GM12865 (cell line): ENCODE measurements at regions not wholly inside any gene's neighbourhood (a gene's known extent, or its start where the extent isn't known, plus 50 kb on each side); places are given as distances from the start of the nearest gene placed in this dataset.
"Not testable (repeated sequence)": the region's sequence is repeated elsewhere in the genome, so short reads cannot be mapped to it uniquely, and the experiment has no call there.

Experiments
- DNase-seq: peaks from one replicate; pipeline ENCODE4 v3.0.0; 2010; ENCODE audit warnings: low read depth
- H3K4me3 ChIP-seq: 2 replicates; pipeline ENCODE4 v1.5.1; 2011; ENCODE audit warnings: mild to moderate bottlenecking, low read depth, low read length, control low read depth
- TF ChIP-seq, protein P1 (sequence below): IDR thresholded peaks from 2 replicates; pipeline ENCODE4 v1.5.1; 2011; ENCODE audit warnings: low read length, control low read depth, low read depth, inconsistent platforms; ENCODE audit not compliant: insufficient read depth; ENCODE audit errors: missing control alignments

GRCh38 chr17:22303865-22304264 lies 611.5 kb downstream of the KCNJ18 start:
- TF ChIP-seq, protein P1, sequence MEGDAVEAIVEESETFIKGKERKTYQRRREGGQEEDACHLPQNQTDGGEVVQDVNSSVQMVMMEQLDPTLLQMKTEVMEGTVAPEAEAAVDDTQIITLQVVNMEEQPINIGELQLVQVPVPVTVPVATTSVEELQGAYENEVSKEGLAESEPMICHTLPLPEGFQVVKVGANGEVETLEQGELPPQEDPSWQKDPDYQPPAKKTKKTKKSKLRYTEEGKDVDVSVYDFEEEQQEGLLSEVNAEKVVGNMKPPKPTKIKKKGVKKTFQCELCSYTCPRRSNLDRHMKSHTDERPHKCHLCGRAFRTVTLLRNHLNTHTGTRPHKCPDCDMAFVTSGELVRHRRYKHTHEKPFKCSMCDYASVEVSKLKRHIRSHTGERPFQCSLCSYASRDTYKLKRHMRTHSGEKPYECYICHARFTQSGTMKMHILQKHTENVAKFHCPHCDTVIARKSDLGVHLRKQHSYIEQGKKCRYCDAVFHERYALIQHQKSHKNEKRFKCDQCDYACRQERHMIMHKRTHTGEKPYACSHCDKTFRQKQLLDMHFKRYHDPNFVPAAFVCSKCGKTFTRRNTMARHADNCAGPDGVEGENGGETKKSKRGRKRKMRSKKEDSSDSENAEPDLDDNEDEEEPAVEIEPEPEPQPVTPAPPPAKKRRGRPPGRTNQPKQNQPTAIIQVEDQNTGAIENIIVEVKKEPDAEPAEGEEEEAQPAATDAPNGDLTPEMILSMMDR = no peak
- H3K4me3 ChIP-seq = no peak overlapping the region
- DNase-seq = no peak

GRCh38 chr17:22304667-22305303 lies 612.5 kb downstream of the KCNJ18 start:
- H3K4me3 ChIP-seq = no peak overlapping the region
- no peak for DNase-seq
- TF ChIP-seq, protein P1 = no peak

DNA sequence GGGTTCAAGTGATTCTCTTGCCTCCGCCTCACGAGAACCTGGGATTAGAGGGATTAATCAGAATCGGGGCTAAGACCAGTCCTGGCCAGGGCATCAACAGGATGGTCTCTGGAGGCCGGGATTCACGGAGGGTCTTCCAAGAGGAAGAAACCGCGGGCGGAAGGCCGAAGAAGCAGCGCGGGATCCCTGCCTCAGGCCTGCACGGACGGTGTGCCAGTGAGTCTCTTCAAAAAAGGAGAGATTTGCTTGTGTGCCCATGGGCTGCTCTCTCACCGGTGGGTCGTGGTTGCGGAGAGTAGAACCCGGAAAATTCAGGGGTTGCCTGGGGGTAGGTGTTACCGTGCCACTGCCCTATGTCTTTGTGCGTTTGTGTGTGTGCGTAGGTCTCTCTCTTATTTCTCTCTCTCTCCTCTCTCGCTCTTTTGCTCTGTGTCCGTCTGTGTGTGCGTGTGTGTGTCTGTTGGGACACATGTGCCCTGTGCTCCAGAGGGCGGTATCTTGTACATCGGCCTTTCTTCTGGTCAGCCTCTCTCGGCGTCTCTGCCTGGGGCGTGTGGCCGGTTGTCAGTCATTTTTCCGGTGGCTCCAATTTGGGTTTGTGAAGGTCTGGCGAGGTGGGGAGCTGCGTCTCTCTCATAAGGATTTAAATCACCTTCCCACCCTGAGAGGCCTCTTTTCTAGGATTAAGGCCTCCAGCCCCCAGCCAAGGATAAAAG lies 613.2 kb downstream of the KCNJ18 start:
- no peak overlapping the region for H3K4me3 ChIP-seq
- no peak for DNase-seq
- TF ChIP-seq, protein P1 = no peak

- not testable (repeated sequence) for DNase-seq, H3K4me3 ChIP-seq
Measured at GRCh38 chr17:22310292-22310691, 618.0 kb downstream of the KCNJ18 start.

DNA sequence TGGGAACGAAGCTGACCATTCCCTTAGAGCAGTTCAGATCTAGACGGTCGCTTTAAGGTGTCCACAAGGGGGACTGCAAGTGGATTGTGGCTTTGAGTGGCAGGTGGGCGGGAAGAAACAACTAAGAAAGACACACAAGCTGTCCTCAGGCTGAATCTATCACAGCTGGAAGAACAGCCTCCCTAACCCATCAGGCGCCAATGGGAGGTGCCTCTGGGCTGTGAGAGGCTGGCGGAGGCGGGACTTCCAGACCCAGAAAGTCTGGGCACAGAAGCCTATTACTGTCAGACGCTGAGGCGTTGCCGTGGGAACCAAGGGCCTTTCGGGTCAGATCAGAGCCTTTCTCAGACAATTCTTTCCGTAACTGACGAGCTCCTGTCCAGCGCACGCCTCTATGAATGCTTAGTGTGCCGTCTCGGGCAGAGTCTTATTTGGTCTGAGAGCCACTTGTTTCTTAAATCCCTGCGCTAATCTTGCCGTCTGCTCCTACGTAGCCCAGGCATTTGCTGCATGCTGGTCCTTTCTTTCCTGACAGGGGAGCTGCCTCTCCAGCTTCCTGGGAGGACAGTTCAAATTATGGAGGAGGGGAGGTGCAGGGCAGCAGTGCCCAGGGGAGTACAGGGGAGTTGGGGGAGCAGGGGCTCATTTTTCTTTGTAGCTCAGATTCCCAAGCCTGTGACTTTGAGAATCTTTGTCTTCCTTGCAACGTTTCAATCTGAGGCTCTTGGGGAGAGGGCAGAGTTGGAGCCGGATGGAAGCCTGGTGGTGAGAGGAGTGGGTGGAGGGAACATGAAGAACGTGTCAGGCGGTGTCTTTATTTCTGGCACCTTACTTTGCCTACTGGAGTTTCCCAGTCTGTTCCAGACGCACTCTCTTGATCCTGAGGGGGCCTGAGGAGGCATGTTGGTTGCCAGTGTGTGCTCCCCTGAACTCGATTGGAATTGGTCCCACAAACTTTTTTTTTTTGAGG lies 618.7 kb downstream of the KCNJ18 start:
- TF ChIP-seq, protein P1 = no peak
- no peak for DNase-seq
- H3K4me3 ChIP-seq = no peak overlapping the region

DNA sequence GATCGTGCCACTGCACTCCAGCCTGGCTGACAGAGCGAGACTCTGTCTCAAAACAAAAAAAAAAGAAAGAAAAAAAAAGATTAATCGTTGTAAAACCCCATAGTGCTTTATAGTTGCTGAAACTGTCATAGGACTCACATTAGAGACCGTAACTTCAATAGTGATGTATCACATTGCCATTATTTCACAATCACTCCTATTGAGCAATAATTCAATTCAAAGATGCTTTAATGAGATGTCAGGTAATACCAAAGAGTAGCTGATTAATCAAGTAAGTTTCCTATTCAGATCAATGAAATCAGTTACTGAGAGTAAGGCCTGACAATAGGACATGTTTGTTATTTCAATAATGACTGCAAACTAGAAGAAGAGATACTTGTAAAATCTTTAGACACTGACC lies 628.7 kb downstream of the KCNJ18 start:
- not testable (repeated sequence) for H3K4me3 ChIP-seq, DNase-seq

DNA sequence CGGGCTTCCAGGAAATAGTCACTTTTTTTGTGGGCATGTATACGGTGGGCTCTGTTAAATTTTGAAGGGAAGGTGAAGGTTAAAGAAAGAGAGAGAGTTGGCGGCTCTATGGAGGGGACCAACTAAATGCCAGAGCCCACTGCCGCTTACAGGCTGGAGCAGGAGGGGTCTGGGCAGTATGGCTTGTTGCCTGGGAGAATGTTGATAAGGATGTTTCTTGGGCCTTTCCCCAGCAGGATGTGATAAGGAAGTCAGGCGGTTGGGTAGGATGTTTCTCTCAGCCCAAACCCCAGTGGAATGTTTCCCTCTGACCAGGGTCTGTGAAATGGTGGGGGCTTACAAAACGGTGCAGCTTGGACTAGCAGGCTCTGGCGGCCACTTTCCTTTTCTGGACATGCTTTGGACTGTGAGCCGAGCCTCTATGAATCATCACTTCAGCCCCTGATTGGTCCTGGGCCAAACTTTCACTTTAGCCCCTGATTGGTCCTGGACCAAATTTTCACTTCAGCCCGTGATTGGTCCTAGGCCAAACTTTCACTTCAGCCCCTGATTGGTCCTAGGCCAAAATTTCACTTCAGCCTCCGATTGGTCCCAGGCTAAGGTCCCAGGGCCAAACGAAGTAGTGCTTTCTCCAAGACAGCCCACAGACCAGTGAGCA lies 630.7 kb downstream of the KCNJ18 start:
- not testable (repeated sequence) for DNase-seq, H3K4me3 ChIP-seq

DNA sequence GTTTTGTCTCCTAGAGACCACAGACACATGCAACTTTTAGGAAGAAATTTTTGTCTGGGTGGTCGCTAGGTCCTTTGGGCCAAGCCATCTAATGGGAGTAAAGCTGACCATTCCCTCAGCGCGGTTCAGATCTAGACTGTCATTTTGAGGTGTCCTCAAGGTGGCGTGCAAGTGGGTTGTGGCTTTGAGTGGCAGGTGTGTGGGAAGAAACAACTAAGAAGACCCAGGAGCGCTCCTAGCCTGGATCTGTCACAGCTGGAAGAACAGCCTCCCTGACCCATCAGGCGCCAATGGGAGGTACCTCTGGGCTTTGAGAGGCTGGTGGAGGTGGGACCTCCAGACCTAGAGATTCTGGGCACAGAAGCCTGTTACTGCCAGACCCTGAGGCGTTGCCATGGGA lies 645.1 kb downstream of the KCNJ18 start:
- TF ChIP-seq, protein P1 = no peak
- DNase-seq = no peak
- H3K4me3 ChIP-seq = no peak overlapping the region

- not testable (repeated sequence) for DNase-seq, H3K4me3 ChIP-seq
Measured at GRCh38 chr17:22356603-22357002, 664.3 kb downstream of the KCNJ18 start.

- not testable (repeated sequence) for DNase-seq, H3K4me3 ChIP-seq
Measured at GRCh38 chr17:22370988-22371387, 678.7 kb downstream of the KCNJ18 start.
